HL-60 (cell line): ENCODE measurements at regions not wholly inside any gene's neighbourhood (a gene's known extent, or its start where the extent isn't known, plus 50 kb on each side); places are given as distances from the start of the nearest gene placed in this dataset.
"Not testable (repeated sequence)": the region's sequence is repeated elsewhere in the genome, so short reads cannot be mapped to it uniquely, and the experiment has no call there.

Source experiments
- DNase-seq, 2 experiments: peaks; one replicate each; pipeline ENCODE4 v3.0.0-alpha.2; 2010 to 2020; ENCODE audit warnings: low read depth in 1 of 2, low spot score in 1 of 2
- H3K27ac ChIP-seq: fragments of 250-450 bp; sonication (Bioruptor Pico); replicated peaks from 2 replicates; pipeline ENCODE4 v1.5.1; 2020; ENCODE audit warnings: mild to moderate bottlenecking, moderate library complexity
- H3K27me3 ChIP-seq: fragments of 250-450 bp; sonication (Bioruptor Pico); 2 replicates; pipeline ENCODE4 v1.5.1; 2021; ENCODE audit warnings: mild to moderate bottlenecking, moderate library complexity; ENCODE audit not compliant: insufficient read depth, poor library complexity, severe bottlenecking
- H3K4me3 ChIP-seq: replicated peaks from 2 replicates; pipeline ENCODE4 v1.5.1; 2011; ENCODE audit warnings: mild to moderate bottlenecking, control low read depth, low read length; ENCODE audit not compliant: insufficient read depth
- GABPA ChIP-seq: IDR thresholded peaks from 2 replicates; pipeline ENCODE4 v1.6.1; 2012; ENCODE audit warnings: low read depth
- POLR2AphosphoS5 ChIP-seq: IDR thresholded peaks from 2 replicates; pipeline ENCODE4 v1.6.1; 2012; ENCODE audit warnings: low read depth
- SPI1 ChIP-seq: IDR thresholded peaks from 2 replicates; pipeline ENCODE4 v1.6.1; 2012; ENCODE audit warnings: low read depth, mild to moderate bottlenecking, borderline replicate concordance
- TF ChIP-seq, protein P1 (sequence below): IDR thresholded peaks from 2 replicates; pipeline ENCODE4 v1.6.1; 2012; ENCODE audit warnings: low read depth; ENCODE audit not compliant: insufficient replicate concordance
- TF ChIP-seq, protein P2 (sequence below): IDR thresholded peaks from one replicate; pipeline ENCODE4 v1.5.1; 2011; ENCODE audit warnings: low read length, control low read depth, inconsistent platforms; ENCODE audit not compliant: insufficient read depth

DNA sequence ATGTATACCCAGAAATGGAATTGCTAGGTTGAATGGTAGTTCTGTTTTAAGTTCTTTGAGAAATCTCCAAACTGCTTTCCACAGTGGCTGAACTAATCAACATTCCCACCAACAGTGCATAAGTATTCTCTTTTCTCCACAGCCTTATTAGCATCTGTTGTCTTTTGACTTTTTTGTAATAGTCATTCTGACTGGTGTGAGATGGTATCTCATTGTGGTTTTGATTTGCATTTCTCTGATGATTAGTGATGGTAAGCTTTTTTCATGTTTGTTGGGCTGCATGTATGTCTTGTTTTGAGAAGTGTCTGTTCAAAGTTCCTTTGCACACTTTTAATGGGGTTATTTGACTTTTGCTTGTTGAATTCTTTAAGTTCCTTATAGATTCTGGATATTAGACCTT lies 52.4 kb upstream of the EHHADH start:
- H3K27me3 ChIP-seq, H3K27ac ChIP-seq, H3K4me3 ChIP-seq, DNase-seq: not testable (repeated sequence)

DNA sequence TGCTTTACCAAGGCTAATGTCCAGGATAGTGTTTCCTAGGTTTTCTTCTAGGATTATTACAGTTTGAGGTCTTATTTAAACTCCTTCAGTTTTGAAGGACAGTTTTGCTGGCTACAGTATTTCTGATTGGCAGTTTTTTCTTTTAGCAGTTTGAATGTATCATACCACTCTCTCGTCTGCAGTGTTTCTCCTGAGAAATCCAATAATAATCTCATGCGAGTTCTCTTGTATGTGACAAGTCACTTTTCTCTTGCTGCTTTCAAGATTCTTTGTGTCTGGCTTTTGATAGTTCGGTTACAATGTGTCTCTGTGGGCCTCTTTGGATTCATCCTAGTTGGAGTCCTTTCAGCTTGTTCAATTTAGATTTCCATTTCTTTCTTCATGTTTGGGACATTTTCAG lies 53.0 kb upstream of the EHHADH start:
- no peaks in the 10 kb centered on the region for H3K27me3 ChIP-seq
- H3K27ac ChIP-seq = no peak overlapping the region
- no peak for TF ChIP-seq POLR2AphosphoS5
- TF ChIP-seq, protein P1, sequence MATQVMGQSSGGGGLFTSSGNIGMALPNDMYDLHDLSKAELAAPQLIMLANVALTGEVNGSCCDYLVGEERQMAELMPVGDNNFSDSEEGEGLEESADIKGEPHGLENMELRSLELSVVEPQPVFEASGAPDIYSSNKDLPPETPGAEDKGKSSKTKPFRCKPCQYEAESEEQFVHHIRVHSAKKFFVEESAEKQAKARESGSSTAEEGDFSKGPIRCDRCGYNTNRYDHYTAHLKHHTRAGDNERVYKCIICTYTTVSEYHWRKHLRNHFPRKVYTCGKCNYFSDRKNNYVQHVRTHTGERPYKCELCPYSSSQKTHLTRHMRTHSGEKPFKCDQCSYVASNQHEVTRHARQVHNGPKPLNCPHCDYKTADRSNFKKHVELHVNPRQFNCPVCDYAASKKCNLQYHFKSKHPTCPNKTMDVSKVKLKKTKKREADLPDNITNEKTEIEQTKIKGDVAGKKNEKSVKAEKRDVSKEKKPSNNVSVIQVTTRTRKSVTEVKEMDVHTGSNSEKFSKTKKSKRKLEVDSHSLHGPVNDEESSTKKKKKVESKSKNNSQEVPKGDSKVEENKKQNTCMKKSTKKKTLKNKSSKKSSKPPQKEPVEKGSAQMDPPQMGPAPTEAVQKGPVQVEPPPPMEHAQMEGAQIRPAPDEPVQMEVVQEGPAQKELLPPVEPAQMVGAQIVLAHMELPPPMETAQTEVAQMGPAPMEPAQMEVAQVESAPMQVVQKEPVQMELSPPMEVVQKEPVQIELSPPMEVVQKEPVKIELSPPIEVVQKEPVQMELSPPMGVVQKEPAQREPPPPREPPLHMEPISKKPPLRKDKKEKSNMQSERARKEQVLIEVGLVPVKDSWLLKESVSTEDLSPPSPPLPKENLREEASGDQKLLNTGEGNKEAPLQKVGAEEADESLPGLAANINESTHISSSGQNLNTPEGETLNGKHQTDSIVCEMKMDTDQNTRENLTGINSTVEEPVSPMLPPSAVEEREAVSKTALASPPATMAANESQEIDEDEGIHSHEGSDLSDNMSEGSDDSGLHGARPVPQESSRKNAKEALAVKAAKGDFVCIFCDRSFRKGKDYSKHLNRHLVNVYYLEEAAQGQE = no peak
- TF ChIP-seq GABPA = no peak
- TF ChIP-seq, protein P2, sequence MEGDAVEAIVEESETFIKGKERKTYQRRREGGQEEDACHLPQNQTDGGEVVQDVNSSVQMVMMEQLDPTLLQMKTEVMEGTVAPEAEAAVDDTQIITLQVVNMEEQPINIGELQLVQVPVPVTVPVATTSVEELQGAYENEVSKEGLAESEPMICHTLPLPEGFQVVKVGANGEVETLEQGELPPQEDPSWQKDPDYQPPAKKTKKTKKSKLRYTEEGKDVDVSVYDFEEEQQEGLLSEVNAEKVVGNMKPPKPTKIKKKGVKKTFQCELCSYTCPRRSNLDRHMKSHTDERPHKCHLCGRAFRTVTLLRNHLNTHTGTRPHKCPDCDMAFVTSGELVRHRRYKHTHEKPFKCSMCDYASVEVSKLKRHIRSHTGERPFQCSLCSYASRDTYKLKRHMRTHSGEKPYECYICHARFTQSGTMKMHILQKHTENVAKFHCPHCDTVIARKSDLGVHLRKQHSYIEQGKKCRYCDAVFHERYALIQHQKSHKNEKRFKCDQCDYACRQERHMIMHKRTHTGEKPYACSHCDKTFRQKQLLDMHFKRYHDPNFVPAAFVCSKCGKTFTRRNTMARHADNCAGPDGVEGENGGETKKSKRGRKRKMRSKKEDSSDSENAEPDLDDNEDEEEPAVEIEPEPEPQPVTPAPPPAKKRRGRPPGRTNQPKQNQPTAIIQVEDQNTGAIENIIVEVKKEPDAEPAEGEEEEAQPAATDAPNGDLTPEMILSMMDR = no peak
- no peak for TF ChIP-seq SPI1
- no peak for DNase-seq
- no peak overlapping the region for H3K4me3 ChIP-seq

DNA sequence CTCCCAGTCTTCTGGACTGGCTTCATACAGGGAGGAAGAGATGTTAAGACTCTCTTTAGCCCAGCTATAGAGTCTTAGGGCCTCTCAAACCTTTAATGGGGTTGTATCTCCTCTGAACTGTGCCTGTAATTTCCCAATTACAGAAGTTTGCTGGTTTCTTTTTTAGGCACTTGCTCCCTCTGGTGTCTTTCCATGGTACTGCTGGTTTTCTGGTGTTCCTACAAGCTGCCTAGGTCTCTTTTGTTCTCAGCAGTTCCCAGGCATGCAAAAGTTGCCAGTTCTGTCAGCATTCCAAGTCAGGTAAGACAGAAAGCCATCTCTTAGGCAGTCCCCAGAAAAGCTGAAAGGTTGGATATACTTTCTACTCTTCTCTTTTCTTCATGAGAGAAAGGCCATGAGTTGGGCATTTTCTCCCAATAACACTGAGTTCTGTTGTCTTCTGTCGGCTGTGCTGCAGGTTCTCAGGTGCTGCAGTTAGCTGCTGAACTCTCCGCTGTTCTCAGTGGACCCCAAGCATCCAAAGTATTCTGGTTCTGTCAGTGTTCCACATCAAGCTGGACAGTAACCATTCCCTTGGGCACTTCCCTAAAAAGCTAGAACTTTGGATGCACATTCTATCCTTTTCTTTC lies 54.4 kb upstream of the EHHADH start:
- H3K27ac ChIP-seq = no peak overlapping the region
- DNase-seq = peak; percentile 51 to 66
- no peak for TF ChIP-seq GABPA
- TF ChIP-seq, protein P2 = peak; percentile 69
- no peak for TF ChIP-seq POLR2AphosphoS5
- H3K27me3 ChIP-seq = no peaks in the 10 kb centered on the region
- H3K4me3 ChIP-seq = no peak overlapping the region

DNA sequence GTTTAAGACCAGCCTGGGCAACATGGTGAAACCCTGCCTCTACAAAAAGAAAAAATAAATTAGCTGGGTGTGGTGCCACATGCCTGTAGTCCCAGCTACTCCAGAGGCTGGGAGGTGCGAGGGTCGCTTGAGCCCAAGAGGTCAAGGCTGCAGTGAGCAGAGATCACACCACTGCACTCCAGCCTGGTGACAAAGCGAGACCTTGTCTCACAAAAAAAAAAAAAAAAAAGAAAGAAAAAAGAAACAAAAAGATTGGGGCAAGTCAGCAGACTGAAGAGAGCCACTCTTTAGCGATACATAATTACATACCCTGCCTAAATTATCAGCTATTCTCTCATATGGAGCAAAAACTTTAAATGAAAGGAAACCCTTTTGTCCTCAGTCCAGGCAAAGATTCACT lies 53.6 kb upstream of the MAP3K13 start:
- Histone ChIP-seq H3K4me3 (no peak overlapping the region), H3K27ac (no peak overlapping the region)
- no peak for DNase-seq

More for the DNA sequence above, 53.6 kb upstream of the MAP3K13 start:
- no peaks in the 10 kb centered on the region for H3K27me3 ChIP-seq
- TF ChIP-seq GABPA = no peak
- TF ChIP-seq POLR2AphosphoS5 = no peak
- no peak for TF ChIP-seq SPI1
- TF ChIP-seq, protein P1 = no peak
- TF ChIP-seq, protein P2 = no peak
